ENCODE measurements at regions not wholly inside any gene's neighbourhood (a gene's known extent, or its start where the extent isn't known, plus 50 kb on each side); places are given as distances from the start of the nearest gene placed in this dataset.

DNA sequence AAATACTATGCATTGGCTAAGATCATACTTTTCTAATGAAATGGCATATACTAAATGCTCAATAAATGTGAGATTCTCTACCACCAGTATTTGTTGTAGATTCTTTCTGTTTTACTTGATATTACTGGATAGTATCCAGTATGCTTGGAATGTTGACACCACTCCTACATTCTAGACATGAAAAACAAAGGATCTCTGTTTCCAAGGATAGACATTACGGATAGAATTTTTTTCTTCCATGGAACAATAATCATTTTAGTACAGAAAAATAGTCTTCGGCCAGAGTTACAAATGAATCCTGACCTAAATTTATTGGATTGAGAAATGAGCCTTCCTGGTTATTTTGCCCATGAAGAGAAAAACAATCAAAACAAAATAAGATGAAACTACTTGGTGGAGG lies 258.2 kb upstream of the NT5E start:
- CTCF ChIA-PET = no interaction called here
- POLR2A ChIA-PET = no interaction called here
- H3K36me3 ChIP-seq (ENCODE audit: control insufficient read depth in 2 of 2, insufficient read depth in 1 of 2, low read length in 2 of 2) = no peaks in the 10 kb centered on the region

DNA sequence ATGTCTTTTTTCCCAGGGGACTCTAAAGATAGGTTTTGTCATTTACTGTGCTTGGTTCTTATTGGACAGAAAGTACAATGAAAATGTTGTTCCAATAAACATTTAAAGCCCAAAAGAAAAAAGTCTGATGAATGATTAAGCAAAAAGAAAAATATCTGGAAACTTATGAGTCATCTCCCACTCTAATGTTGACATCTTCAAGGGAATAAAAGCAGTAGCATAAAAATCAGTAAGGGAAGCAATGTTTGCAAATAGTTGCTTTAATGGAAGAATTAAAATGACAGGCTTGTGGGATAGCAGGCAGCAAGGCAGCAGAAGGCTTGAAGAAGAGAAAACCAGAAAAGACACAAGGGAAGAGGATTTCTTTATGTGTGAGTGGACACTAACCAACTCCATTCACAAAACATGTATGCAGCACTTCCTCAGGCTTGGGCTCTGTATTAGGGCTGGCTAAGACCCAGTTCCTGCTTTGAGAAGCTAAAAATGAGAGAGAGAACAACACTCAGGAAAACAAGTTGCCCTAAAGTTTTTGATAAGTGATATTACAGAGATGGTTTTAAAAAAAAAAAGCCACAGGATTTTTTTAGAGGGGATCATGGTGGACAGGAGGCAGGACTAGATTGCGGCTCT lies 263.2 kb upstream of the NT5E start:
- H3K36me3 ChIP-seq (ENCODE audit: control insufficient read depth in 2 of 2, insufficient read depth in 1 of 2, low read length in 2 of 2) = no peaks in the 10 kb centered on the region
- no peaks in the 10 kb centered on the region for H3K9me3 ChIP-seq (ENCODE audit: control insufficient read depth, insufficient read depth, low read depth, low read length)
- no peak for TF ChIP-seq FEZF1 (tag by site-specific recombination; IDR thresholded peaks at IDR 0.05)
- TF ChIP-seq, protein P1, sequence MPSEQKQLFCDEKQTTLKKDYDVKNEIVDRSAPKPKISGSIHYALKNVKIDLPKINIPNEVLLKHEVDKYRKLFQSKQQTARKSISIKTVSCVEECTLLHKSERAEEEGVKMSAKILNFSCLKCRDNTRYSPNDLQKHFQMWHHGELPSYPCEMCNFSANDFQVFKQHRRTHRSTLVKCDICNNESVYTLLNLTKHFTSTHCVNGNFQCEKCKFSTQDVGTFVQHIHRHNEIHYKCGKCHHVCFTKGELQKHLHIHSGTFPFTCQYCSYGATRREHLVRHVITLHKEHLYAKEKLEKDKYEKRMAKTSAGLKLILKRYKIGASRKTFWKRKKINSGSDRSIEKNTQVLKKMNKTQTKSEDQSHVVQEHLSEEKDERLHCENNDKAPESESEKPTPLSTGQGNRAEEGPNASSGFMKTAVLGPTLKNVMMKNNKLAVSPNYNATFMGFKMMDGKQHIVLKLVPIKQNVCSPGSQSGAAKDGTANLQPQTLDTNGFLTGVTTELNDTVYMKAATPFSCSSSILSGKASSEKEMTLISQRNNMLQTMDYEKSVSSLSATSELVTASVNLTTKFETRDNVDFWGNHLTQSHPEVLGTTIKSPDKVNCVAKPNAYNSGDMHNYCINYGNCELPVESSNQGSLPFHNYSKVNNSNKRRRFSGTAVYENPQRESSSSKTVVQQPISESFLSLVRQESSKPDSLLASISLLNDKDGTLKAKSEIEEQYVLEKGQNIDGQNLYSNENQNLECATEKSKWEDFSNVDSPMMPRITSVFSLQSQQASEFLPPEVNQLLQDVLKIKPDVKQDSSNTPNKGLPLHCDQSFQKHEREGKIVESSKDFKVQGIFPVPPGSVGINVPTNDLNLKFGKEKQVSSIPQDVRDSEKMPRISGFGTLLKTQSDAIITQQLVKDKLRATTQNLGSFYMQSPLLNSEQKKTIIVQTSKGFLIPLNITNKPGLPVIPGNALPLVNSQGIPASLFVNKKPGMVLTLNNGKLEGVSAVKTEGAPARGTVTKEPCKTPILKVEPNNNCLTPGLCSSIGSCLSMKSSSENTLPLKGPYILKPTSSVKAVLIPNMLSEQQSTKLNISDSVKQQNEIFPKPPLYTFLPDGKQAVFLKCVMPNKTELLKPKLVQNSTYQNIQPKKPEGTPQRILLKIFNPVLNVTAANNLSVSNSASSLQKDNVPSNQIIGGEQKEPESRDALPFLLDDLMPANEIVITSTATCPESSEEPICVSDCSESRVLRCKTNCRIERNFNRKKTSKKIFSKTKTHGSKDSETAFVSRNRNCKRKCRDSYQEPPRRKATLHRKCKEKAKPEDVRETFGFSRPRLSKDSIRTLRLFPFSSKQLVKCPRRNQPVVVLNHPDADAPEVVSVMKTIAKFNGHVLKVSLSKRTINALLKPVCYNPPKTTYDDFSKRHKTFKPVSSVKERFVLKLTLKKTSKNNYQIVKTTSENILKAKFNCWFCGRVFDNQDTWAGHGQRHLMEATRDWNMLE (tag by site-specific recombination; conservative IDR thresholded peaks at IDR 0.05; ENCODE audit: low read depth) = no peak
- no peak for TF ChIP-seq ZNF610 (tag by site-specific recombination; IDR thresholded peaks at IDR 0.05; ENCODE audit: borderline replicate concordance)
- TF ChIP-seq, protein P2, sequence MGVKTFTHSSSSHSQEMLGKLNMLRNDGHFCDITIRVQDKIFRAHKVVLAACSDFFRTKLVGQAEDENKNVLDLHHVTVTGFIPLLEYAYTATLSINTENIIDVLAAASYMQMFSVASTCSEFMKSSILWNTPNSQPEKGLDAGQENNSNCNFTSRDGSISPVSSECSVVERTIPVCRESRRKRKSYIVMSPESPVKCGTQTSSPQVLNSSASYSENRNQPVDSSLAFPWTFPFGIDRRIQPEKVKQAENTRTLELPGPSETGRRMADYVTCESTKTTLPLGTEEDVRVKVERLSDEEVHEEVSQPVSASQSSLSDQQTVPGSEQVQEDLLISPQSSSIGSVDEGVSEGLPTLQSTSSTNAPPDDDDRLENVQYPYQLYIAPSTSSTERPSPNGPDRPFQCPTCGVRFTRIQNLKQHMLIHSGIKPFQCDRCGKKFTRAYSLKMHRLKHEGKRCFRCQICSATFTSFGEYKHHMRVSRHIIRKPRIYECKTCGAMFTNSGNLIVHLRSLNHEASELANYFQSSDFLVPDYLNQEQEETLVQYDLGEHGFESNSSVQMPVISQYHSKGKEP (tag by site-specific recombination; IDR thresholded peaks at IDR 0.05) = no peak
- TF ChIP-seq ZNF324 (tag by site-specific recombination; IDR thresholded peaks at IDR 0.05) = no peak
- TF ChIP-seq, protein P3, sequence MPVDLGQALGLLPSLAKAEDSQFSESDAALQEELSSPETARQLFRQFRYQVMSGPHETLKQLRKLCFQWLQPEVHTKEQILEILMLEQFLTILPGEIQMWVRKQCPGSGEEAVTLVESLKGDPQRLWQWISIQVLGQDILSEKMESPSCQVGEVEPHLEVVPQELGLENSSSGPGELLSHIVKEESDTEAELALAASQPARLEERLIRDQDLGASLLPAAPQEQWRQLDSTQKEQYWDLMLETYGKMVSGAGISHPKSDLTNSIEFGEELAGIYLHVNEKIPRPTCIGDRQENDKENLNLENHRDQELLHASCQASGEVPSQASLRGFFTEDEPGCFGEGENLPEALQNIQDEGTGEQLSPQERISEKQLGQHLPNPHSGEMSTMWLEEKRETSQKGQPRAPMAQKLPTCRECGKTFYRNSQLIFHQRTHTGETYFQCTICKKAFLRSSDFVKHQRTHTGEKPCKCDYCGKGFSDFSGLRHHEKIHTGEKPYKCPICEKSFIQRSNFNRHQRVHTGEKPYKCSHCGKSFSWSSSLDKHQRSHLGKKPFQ (tag by site-specific recombination; IDR thresholded peaks at IDR 0.05) = no peak
- no peak for TF ChIP-seq ZNF391 (tag by site-specific recombination; IDR thresholded peaks at IDR 0.05; ENCODE audit: borderline replicate concordance, low read depth)
- TF ChIP-seq ZNF248 (tag by site-specific recombination; IDR thresholded peaks at IDR 0.05) = no peak
- TF ChIP-seq ZBTB8A (tag by site-specific recombination; IDR thresholded peaks at IDR 0.05) = no peak
- TF ChIP-seq ZNF155 (tag by site-specific recombination; IDR thresholded peaks at IDR 0.05) = no peak
- no peak for TF ChIP-seq ZBTB20 (tag by site-specific recombination; IDR thresholded peaks at IDR 0.05)
- no peak for TF ChIP-seq ZNF19 (tag by site-specific recombination; IDR thresholded peaks at IDR 0.05; ENCODE audit: low read depth)
- no peak for TF ChIP-seq SALL2 (tag by site-specific recombination; IDR thresholded peaks at IDR 0.05; ENCODE audit: borderline replicate concordance)
- H3K4me1 ChIP-seq (ENCODE audit: control insufficient read depth, insufficient read depth, low read length) = no peaks in the 10 kb centered on the region
- POLR2A ChIA-PET = no interaction called here
- H3K27ac ChIP-seq (ENCODE audit: extremely low read depth, low read depth, low read length) = no peak overlapping the region
- CTCF ChIA-PET = no interaction called here
- H3K4me3 ChIP-seq (ENCODE audit: low read depth, low read length) = no peak overlapping the region

More for the DNA sequence above, 258.2 kb upstream of the NT5E start:
- H3K4me1 ChIP-seq (ENCODE audit: control insufficient read depth, insufficient read depth, low read length) = no peaks in the 10 kb centered on the region
- no peaks in the 10 kb centered on the region for H3K9me3 ChIP-seq (ENCODE audit: control insufficient read depth, insufficient read depth, low read depth, low read length)
- H3K4me3 ChIP-seq (ENCODE audit: low read depth, low read length) = no peak overlapping the region
- TF ChIP-seq, protein P4, sequence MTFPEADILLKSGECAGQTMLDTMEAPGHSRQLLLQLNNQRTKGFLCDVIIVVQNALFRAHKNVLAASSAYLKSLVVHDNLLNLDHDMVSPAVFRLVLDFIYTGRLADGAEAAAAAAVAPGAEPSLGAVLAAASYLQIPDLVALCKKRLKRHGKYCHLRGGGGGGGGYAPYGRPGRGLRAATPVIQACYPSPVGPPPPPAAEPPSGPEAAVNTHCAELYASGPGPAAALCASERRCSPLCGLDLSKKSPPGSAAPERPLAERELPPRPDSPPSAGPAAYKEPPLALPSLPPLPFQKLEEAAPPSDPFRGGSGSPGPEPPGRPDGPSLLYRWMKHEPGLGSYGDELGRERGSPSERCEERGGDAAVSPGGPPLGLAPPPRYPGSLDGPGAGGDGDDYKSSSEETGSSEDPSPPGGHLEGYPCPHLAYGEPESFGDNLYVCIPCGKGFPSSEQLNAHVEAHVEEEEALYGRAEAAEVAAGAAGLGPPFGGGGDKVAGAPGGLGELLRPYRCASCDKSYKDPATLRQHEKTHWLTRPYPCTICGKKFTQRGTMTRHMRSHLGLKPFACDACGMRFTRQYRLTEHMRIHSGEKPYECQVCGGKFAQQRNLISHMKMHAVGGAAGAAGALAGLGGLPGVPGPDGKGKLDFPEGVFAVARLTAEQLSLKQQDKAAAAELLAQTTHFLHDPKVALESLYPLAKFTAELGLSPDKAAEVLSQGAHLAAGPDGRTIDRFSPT (tag by site-specific recombination; IDR thresholded peaks at IDR 0.05) = no peak
- TF ChIP-seq ZNF211 (tag by site-specific recombination; IDR thresholded peaks at IDR 0.05; ENCODE audit: low read depth) (no peak), GFI1B (tag by site-specific recombination; IDR thresholded peaks at IDR 0.05) (no peak), SP3 (tag by site-specific recombination; IDR thresholded peaks at IDR 0.05) (no peak), ZNF341 (tag by site-specific recombination; IDR thresholded peaks at IDR 0.05; ENCODE audit: low read depth) (no peak), ZNF530 (tag by site-specific recombination; IDR thresholded peaks at IDR 0.05; ENCODE audit: low read depth) (no peak), ZNF624 (tag by site-specific recombination; IDR thresholded peaks at IDR 0.05) (no peak), ZNF654 (tag by site-specific recombination; IDR thresholded peaks at IDR 0.05; ENCODE audit: low read depth) (no peak), TRIM28 (IDR thresholded peaks at IDR 0.05; ENCODE audit: borderline replicate concordance, low read length) (no peak), ZNF23 (tag by site-specific recombination; IDR thresholded peaks at IDR 0.05; ENCODE audit: borderline replicate concordance) (no peak), MYNN (tag by site-specific recombination; IDR thresholded peaks at IDR 0.05; ENCODE audit: borderline replicate concordance) (no peak), ZNF138 (tag by site-specific recombination; IDR thresholded peaks at IDR 0.05; ENCODE audit: borderline replicate concordance) (no peak), ZNF529 (tag by site-specific recombination; IDR thresholded peaks at IDR 0.05; ENCODE audit: insufficient replicate concordance) (no peak), ZNF768 (tag by site-specific recombination; IDR thresholded peaks at IDR 0.05) (no peak), ZNF335 (tag by site-specific recombination; conservative IDR thresholded peaks at IDR 0.05) (no peak), ZNF473 (tag by site-specific recombination; IDR thresholded peaks at IDR 0.05) (no peak)
- no peak overlapping the region for H3K27ac ChIP-seq (ENCODE audit: extremely low read depth, low read depth, low read length)
